NCI-H2171 treated with DMSO at 0.1 percent for 48 hours (cell line): ENCODE measurements at regions not wholly inside any gene's neighbourhood (a gene's known extent, or its start where the extent isn't known, plus 50 kb on each side); places are given as distances from the start of the nearest gene placed in this dataset.
"Not testable (repeated sequence)": the region's sequence is repeated elsewhere in the genome, so short reads cannot be mapped to it uniquely, and the experiment has no call there.

ENCODE experiments used
- DNase-seq: peaks from one replicate; lab custom pipeline; 2025; lab: John Stamatoyannopoulos, UW

DNA sequence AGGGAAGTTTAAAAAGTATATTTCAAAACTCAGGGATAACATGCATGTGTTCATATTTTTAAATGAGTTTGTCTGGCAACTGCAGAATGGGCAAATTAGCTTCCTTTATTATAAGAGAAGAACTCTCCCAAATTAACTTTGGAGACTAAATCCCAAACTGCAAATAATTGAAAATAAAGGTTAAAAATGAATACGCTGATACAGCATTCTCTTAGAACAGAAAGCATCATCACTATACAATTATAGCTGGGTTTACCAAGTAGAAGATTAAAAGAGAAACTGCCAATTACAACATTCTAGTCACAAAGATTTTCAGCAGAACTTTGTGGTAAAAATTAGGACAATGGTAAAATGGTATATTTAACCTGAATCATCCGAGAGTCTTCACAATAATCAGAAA, 73.3 kb downstream of the OLFM4 start:
- DNase-seq = no peak

DNA sequence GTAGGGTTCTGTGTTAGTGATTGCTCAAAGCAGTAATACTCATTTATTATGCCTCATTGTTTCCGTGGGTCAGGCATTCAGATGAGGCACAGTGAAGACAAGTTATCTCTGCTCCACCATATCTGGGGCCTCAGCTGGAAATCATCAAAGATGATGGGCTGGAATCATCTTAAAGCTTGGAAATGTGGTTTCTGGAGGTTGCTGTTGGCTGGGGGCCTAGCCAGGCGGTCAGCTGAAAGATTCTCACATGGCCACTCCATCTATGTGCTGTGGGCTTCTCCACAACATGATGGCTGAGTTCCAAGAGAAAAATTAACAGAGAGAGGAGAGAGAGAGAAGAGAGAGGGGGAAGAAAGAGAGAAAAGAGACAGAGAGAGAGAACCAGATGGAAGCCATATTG, 75.5 kb downstream of the OLFM4 start:
- DNase-seq = no peak

DNA sequence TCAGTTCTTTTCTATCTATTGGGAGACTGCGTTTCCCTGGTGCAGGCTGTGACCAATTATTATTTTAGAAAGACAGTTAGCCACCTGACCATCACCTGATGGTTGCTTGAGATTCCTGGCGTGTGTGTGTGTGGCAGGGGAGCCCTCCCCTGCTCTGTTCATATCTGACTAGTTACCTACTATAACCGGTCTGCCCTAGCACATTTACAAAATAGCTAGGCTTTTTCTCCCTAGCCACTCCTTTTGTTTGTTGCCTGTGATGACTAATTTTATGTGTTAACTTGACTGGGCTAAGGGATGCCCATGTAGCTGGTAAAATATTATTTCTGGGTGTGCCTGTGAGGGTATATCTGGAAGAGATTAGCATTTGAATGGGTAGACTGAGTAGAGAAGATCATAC, 76.9 kb downstream of the OLFM4 start:
- no peak for DNase-seq

DNA sequence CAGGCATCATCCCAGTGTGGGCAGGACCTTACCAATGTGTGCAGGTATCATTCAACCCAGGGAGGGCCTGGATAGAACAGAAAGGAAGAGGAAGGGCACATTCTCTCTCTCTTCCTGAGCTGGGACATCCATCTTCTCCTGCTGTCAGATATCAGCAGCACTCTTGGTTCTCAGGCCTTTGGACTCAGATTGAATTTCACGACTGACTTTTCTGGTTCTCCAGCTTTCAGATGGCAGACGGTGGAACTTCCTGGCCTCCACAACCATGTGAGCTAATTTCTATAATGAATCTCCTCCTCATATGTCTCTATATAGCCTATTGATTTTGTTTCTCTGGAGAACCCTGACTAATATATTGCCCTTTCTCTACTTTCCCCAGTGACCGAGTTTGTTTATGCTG, 77.3 kb downstream of the OLFM4 start:
- DNase-seq = peak; percentile 14

DNA sequence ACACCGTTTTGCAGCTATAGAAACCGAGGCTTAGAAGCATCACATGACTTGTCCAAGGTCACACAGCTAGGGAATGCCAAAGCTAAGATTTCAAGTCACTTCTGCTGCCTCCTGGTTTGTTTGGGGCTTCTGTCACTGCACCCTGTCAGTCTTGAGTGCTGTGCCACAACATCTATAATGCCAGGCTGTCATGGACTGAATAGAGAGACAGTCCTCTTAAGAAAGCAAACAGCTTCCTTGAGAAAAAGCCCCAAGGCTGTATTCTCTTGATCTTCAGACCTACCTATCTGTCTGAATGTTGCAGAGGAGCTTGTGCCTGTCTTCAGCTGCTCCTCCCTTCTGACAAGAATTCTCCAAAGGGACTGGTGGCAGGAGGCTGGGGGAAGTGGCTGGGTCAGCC, 81.6 kb downstream of the OLFM4 start:
- no peak for DNase-seq

DNA sequence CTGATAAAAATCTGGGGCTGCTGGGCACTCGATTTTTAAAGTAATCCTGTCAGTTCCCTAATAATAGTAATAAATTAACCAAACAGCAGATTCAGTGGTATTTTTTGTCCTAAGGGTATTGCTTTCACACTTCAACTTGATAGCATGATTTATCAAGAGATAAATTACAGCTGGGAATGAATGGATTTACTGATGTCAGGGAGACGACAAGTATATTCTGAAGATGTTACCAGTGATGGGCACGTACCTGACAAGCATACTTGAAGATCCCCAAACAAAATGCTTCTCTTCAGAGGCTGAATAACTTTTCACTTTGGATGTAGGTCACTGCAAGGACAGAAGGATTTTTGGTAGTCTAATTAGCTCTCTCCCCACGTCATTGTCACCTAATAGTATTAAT, 82.0 kb downstream of the OLFM4 start:
- no peak for DNase-seq

DNA sequence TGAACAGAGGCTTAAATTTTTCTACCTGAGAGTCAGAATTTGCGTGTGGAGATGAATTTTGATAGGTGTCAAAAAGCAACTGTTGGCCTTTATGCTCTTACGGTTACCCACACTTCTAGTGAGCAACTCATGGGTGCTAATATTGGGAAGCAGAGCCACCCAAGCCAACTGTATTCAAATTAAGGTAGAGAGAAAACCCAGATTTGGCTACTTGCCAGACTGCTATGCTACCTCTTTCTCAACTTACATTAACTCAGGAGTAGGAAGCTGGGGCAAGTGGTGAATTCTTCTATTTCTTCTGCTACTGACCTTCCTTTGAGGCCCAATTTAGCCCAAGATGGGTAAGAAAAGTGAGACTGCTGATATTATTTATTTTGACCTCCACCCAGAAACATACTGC, 83.9 kb downstream of the OLFM4 start:
- peak; percentile 62 for DNase-seq

DNA sequence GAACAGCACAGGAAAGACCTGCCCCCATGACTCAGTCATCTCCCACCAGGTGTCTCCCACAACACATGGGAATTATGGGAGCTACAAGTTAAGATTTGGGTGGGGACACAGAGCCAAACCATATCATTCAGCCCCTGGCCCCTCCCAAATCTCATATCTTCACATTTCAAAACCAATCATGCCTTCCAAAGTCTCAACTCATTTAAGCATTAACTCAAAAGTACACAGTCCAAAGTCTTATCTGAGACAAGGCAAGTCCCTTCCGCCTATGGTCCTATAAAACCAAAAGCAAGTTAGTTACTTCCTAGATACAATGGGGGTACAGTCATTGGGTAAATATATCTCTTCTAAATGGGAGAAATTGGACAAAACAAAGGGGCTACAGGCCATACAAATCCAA, 88.4 kb downstream of the OLFM4 start:
- not testable (repeated sequence) for DNase-seq

DNA sequence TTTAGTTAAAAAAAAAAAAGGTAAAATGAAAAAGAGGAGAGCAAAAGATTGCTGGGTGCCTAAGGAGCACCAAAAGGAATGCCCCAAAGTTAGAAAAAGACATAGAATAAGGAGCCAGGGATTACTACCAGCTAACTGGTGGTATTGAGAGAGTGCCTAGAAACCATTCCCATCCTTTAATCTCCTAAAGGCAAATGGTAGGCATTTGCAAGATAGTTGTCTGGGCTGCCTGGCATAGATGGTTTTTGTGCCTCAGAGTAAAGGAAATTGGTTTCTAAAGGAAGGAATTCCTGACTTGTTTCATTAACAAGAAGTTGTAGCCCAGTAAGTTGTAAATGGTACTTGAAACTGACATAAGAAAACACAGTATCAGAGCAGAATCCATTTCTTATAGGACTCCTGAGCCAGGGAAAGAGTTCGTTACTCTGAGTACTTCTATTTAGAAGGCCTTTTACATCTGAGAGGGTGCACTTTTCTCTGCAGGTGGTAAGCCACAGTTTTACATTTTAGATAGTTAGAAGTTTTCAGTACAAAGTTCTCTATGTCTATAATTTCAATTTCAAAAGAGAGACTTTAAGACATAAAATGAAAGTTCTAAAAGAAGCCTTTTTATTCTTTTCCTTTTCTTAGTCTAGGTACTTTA, 92.6 kb downstream of the OLFM4 start:
- no peak for DNase-seq

DNA sequence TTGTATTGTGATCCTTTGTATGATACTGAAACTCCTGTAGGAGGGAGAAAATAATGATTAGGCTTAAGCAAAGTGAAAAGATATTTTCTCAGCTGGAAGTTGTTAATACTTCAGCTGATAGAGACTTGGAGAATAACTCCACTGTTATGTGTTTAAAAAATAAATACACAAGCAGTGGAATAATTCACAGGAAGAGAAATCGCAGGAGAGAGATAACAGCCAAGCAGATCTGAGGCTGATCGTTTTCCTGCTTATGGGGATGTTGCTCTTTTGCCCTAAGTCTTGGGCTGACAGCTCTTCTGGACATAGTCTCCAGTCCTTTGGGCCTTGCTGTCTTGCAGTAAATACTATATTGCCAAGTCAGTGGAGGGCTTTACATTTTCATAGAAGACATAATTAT, 93.3 kb downstream of the OLFM4 start:
- DNase-seq = no peak

DNA sequence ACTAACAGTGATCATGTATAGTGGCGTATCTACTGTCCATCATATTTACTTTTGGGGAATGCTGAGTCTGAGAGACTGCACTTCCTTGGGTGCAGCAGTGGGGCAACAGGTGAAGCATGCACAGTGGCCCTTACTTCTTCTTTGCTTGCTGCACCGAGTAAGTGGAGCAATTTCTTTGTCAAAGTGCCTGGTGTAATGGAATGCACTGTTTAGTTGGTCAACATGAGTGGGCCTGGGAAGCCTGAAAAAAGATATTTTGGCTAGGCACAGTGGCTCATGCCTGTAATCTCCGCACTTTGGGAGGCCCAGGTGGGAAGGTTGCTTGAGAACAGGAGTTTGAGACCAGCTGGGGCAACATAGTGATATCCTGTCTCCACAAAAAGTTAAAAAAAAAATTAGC, 94.9 kb downstream of the OLFM4 start:
- DNase-seq = no peak

DNA sequence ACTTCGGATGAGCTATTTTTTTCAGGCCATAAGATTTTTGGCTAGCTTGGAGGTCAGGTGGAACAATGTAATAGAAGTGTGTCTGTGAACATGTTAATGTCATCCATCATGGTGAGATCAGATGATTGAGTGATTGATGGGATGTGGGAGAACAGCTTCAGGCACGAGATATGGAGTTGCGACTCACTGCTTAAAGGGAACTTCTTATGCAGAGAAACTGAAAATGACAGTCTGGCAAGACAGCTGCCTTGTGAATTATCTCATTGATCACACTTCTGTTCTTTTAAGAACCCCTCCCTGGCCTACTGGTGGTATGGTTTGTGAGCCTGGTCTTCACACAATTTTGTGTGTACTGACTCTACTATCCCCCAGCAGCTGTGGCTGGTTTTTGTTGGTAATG, 96.0 kb downstream of the OLFM4 start:
- peak; percentile 22 for DNase-seq

DNA sequence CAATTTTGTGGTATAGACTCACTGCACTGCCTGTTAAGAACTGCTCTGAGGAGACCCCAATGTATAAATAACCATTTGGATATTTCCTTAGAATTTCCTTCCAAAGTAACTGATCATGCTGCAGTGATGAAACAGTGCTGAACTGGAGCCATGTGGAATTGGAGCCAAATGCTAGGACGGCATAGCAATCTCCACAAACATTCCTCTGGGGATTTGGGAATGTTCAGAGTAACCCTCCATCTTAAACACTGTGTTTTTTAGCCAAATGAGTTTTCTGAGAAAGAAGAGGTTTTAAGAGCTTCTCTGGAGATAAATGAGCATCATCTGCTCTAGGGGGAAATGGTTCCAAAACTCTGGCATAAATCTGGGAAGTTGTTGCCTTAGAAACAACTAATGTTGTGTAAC, 98.2 kb downstream of the OLFM4 start:
- DNase-seq = no peak

DNA sequence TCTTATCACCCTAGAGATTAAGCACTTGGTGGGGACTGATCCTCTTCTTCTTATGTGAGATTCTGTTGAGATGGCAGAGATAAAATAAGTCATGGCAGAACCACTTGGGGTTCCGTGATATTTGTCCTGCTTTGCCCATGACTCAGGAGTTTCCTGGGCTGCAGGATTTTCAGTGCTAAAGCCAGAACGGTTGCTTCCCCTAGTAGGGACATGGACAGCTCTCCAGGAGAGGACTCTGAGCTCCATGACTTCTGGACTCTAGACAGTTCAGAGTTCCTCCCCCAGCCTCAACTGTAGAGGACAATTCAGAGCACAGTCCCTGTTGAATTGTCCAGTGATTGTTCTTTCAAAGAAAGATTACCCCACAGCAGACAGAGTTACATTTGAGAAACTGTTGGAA, 98.8 kb downstream of the OLFM4 start:
- DNase-seq = no peak

DNA sequence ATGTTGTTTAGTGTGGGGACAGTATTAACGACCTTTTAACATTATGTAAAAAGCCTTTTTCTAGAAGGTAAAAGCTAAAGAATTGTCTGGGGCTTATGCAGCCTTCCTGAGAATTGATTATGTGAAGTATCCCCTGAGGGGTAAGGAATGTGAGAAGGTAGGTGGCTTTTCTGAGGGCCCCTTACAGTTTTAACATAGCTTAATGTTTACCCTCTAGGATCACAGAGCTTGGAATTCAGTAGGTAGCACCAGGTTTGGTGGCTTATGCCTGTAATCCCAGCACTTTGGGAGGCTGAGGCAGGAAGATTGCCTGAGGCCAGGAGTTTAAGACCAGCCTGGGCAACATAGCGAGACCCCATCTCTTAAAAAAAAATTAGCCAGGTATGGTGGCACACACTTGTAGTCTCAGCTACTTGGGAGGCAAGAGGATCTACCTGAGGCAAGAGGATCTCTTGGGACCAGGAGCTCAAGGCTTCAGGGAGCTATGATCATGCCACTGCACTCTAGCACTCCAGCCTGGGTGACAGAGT, 101.3 kb downstream of the OLFM4 start:
- no peak for DNase-seq

DNA sequence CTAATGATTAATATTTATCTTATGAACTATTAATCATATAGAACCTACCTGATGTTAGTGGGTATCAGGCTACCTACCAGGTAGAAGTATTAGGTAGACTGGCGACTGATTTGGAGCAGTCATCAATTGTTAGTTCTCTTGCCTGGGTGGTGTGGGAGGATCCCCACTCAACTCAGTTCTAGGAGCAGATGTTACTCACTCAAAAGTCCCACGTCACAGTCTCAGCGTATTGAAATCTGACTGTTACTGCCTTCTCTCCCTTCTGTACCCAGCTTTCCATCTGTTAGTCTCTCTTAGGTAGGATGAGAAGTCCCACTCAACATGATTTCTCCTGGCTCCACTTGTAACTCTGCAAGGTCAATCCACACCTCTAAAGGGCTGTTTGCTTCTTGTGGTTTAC, 102.7 kb downstream of the OLFM4 start:
- DNase-seq = peak; percentile 76

DNA sequence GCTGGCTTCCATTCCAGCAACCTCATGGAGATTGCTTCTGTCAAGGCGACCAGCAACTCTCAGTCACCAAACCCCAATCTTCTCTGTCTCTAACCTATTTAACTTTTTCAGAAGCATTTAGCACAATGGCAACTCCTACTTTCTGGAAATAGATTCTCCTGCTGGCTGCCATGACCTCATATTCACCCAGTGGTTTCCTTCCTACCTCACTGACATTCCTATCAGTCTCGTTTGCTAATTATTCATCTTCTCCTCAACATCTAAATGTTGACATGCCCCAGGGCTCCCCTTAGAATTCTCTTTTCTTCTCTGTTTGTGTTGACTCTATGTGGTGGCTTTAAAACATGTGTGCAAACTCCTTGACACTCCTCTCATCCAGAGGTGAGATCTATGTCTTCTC, 106.7 kb downstream of the OLFM4 start:
- DNase-seq = no peak

DNA sequence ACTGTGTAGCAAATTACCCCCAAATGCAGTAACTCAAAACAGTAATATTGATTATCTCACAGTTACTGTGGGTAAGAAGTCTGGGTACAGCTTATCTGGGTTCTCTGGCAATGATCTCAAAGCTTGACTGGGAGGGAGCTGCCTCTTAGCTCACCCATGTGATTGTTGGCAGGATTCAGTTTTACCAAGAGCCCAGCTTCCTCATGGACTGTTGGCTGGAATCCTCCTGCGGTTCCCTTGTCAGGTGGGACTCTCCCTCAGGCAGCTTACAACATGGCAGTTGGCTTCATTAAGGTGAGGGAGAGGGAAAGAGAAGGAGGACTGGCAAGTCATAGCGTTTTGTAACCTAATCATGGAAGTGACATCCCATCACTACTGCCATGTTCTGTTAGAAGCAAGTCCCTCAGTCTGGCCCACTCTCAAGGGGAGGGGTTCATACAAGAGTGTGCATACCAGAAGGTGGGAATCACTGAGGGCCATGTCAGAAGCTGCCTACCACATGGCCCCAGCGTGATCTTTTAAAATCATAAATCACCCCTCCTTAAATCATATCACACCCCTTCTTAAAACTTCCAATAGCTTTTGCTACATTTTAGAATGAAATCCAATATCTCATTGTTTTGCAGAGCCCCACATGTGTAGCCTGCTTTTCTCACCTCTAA, 108.1 kb downstream of the OLFM4 start:
- DNase-seq = peak; percentile 49

DNA sequence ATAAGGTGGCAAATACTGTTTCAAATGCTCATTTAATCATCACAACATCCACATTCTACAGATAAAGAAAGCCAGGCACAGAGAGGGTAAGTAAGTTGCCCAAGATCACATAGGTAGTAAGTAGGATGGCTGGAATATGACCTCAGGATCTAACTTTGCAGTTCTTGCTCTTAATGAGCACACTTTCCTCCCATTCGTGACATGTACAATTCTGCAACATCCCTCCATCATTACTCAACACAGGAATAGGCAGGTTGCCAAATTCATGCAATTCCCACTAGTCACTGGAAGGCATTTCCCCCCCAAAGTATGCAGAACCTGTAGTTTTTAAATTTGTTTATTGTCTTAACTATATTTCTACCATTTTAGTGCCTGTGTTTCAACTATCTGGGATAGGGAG, 109.2 kb downstream of the OLFM4 start:
- peak; percentile 29 for DNase-seq

DNA sequence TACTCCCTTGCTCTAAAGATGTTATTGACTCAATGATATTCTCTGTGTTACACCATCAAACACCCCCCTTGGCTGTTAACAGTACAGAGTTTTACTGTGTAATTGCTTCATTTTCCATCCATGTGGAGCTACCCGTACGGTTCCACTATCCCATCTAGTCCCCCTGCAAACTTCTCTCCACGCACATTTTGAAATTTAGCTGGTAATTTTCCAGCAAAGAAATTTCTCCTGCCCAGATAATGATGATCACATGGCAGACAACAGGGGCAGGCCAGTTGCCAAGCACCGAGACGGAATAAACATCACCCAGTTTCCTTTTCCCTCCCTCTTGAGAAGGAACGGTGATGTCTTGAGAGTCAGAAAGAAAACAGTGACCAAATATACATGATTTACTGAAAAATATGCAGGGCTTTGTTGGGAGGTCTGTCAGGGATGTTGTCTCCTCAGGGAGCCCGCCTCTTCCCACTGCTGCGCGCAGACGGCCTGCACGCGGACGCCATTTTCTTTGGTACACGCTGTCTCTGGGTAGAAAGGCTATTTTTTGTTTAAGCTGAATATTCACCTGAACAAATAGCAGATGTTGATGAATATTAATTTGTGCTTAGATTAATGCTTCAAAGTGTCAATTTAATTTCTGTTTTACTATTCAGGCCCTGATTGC, 109.9 kb downstream of the OLFM4 start:
- peak; percentile 12 for DNase-seq

DNA sequence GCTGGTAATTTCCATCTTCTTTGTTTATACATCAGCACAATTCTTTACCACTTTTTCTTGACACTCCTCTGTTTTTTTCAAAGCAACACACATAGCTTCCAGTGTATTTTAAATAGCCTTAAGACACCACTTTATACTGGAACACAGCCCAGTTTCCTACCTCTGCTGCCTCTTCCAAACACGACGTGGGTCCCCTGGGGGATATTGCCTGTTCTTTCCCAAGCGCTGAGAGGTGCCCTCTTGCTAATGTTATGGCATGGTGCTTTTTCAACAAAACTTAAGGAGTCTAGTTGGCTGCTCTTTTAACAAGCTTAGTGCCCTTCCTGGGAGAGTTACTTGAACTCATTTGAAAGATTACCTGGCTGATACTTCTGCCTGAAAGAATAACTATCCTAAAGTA, 112.7 kb downstream of the OLFM4 start:
- DNase-seq = peak; percentile 89

DNA sequence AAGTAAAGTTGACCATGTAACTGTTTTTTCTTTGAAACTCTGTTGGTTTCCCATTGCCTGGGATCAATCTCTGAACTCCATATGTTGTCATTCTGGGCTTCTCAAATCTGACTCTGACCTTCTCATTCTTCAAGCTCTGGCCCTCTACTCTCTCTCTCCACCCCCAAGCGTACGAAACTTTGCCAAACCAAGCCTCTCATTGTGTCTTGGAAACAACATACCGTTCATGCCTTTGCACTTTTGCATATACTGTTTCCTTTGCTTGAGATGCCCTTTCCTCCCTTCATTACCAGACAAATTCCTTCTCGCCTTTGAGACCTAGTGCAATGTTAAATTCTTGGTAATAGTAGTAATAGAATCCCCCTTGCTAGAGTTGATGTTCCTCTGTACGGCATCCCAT, 113.7 kb downstream of the OLFM4 start:
- DNase-seq = no peak

DNA sequence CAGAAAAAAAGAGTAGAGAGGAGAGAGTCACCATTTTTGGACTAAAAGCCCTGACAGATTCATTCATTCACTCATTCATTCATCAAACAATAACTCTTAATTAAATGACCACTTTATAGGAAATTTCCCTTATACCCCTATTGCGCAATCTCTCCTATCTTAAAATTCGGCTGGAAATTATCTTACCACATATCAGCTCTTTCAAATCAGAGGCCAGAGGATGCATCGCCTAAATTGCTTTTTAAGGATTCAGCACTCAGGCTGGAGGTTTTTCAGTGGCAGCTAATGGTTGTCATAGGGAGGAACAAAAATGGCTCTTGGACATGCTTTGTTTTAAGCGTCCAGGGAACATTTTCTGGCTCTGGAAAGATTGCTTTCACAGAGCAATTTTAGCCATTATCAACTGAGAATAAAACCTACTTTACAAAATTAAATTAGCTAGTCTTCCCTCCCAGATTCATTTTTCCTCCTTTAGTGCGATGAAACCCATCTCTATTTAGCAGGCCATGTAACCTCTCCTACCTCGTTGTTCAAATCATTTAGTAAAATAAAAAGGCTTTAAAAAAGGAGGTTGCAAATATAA, 115.2 kb downstream of the OLFM4 start:
- no peak for DNase-seq
